GM12873 (cell line): ENCODE measurements at regions not wholly inside any gene's neighbourhood (a gene's known extent, or its start where the extent isn't known, plus 50 kb on each side); places are given as distances from the start of the nearest gene placed in this dataset.

Source experiments
- TF ChIP-seq, protein P1 (sequence below): IDR thresholded peaks from 2 replicates; pipeline ENCODE4 v1.5.1; 2012; ENCODE audit warnings: low read depth, mild to moderate bottlenecking, moderate library complexity, low read length, control low read depth; ENCODE audit not compliant: insufficient read depth; ENCODE audit errors: missing control alignments

DNA sequence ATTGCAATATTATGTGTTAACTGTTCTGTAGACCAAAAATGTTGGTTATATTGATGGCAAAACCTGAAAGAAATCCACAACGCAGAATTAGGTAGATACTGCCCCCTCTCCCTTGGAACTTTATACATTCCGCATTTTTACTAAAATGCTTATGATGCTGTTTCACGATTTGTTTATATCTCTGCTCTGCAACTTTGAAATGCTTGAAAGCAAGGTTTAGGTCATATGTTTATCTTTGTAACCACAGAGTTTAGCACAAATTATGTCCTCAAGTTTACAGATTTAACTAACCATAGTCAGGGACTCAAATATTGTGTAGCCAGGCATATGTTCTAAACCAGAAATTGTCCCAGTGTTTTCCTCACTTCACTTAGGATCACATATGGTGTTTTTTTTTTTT is 66.1 kb upstream of the H2AZ1 start:
- TF ChIP-seq, protein P1, sequence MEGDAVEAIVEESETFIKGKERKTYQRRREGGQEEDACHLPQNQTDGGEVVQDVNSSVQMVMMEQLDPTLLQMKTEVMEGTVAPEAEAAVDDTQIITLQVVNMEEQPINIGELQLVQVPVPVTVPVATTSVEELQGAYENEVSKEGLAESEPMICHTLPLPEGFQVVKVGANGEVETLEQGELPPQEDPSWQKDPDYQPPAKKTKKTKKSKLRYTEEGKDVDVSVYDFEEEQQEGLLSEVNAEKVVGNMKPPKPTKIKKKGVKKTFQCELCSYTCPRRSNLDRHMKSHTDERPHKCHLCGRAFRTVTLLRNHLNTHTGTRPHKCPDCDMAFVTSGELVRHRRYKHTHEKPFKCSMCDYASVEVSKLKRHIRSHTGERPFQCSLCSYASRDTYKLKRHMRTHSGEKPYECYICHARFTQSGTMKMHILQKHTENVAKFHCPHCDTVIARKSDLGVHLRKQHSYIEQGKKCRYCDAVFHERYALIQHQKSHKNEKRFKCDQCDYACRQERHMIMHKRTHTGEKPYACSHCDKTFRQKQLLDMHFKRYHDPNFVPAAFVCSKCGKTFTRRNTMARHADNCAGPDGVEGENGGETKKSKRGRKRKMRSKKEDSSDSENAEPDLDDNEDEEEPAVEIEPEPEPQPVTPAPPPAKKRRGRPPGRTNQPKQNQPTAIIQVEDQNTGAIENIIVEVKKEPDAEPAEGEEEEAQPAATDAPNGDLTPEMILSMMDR: no peak

DNA sequence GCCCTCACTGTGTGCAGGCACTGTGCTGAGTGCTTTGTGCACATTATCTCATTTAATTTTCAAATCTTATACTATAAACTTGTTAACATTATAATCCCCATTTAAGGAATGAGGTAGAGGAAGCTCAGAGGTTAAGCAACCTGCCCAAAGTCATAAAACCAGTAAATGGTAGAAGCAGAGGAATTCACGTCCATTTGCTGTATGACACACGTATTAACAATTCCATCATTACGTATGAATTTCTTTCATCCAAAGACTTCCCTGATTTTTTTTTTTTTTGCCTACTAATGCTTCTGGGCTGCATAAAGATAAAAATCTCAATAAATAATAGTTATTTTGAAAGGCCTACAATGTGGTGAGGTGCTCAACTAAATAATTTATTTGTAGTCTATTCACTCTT is 64.5 kb upstream of the H2AZ1 start:
- TF ChIP-seq, protein P1: no peak

DNA sequence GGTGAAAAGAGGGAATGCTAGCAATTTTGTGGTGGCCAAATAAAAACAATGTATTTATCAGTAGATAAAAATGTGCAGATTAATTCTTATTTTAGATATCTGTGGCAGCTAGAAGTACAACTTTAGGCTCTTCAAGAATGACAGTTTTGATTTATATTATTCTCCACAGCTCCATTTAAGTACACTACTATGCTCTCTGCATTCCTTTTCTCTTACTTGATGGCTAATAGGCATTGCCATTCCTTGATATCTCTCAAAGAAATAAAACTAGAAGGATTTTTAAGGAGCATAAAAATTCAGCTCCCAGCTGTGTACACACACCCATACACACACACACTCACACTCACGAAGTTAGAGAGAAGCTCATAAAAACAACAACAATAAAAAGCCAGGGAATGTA is 59.4 kb upstream of the H2AZ1 start:
- TF ChIP-seq, protein P1: no peak

DNA sequence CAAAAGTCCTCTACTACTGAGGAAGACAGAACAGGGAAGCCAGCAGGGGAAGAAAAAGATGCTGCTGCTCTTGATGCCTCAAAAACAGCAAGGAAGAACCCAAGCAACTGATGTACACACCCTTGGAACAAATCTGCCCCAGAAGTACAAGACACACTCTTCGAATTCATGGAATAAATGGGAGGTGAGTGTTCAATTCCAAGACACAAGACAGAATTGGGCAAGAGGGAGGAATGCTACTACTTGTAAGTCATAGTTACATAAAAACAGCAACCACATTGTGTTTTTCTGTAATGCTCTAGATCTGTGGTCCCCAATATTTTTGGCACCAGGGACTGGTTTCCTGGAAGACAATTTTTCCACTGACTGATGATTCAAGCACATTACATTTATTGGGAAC is 58.0 kb upstream of the H2AZ1 start:
- TF ChIP-seq, protein P1: no peak
